ENCODE measurements at regions not wholly inside any gene's neighbourhood (a gene's known extent, or its start where the extent isn't known, plus 50 kb on each side); places are given as distances from the start of the nearest gene placed in this dataset.

GRCh38 chr19:31908496-31909225, 436.7 kb upstream of the ZNF507 start:
- no peaks in the 10 kb centered on the region for H3K9me3 ChIP-seq
- no peak for TF ChIP-seq CTCF (IDR thresholded peaks at IDR 0.05)
- TF ChIP-seq POLR2A (IDR thresholded peaks at IDR 0.05) = no peak
- no peak for TF ChIP-seq POLR2AphosphoS5 (IDR thresholded peaks at IDR 0.05; ENCODE audit: insufficient read depth in 1 of 2, low read depth in 1 of 2)
- no peak for DNase-seq (ENCODE audit: extremely low spot score in 2 of 2)
- intact Hi-C loops (cut with DNase I) = no loop called here
- H3K36me3 ChIP-seq = no peaks in the 10 kb centered on the region
- peaks cover 12% of the 10 kb centered on the region for H3K4me1 ChIP-seq
- H3K27me3 ChIP-seq = no peaks in the 10 kb centered on the region
- no peak overlapping the region for H3K4me3 ChIP-seq
- no peak overlapping the region for H3K27ac ChIP-seq

- no peaks in the 10 kb centered on the region for H3K27me3 ChIP-seq
- peaks cover 12% of the 10 kb centered on the region for H3K4me1 ChIP-seq
- intact Hi-C loops (cut with DNase I) = no loop called here
- no peak overlapping the region for H3K4me3 ChIP-seq
- no peak overlapping the region for H3K27ac ChIP-seq
- H3K36me3 ChIP-seq = no peaks in the 10 kb centered on the region
- TF ChIP-seq POLR2AphosphoS5 (IDR thresholded peaks at IDR 0.05; ENCODE audit: insufficient read depth in 1 of 2, low read depth in 1 of 2) (no peak), POLR2A (IDR thresholded peaks at IDR 0.05) (no peak), CTCF (IDR thresholded peaks at IDR 0.05) (no peak)
- no peak for DNase-seq (ENCODE audit: extremely low spot score in 2 of 2)
- no peaks in the 10 kb centered on the region for H3K9me3 ChIP-seq
Measured at GRCh38 chr19:31910224-31910623, 435.2 kb upstream of the ZNF507 start.

- H3K27ac ChIP-seq = no peak overlapping the region
- TF ChIP-seq CTCF (IDR thresholded peaks at IDR 0.05) (no peak), POLR2A (IDR thresholded peaks at IDR 0.05) (no peak), POLR2AphosphoS5 (IDR thresholded peaks at IDR 0.05; ENCODE audit: insufficient read depth in 1 of 2, low read depth in 1 of 2) (no peak)
- no peak for DNase-seq (ENCODE audit: extremely low spot score in 2 of 2)
Measured at GRCh38 chr19:31911577-31911976, 433.8 kb upstream of the ZNF507 start.

GRCh38 chr19:31913103-31913661, 432.2 kb upstream of the ZNF507 start:
- intact Hi-C loops (cut with DNase I) = no loop called here
- no peak overlapping the region for H3K27ac ChIP-seq
- no peaks in the 10 kb centered on the region for H3K4me1 ChIP-seq
- DNase-seq (ENCODE audit: extremely low spot score in 2 of 2) = no peak
- H3K9me3 ChIP-seq = no peaks in the 10 kb centered on the region
- TF ChIP-seq POLR2AphosphoS5 (IDR thresholded peaks at IDR 0.05; ENCODE audit: insufficient read depth in 1 of 2, low read depth in 1 of 2) (no peak), POLR2A (IDR thresholded peaks at IDR 0.05) (no peak), CTCF (IDR thresholded peaks at IDR 0.05) (no peak)
- no peak overlapping the region for H3K4me3 ChIP-seq
- H3K27me3 ChIP-seq = no peaks in the 10 kb centered on the region
- H3K36me3 ChIP-seq = no peaks in the 10 kb centered on the region

More at GRCh38 chr19:31911577-31911976, 433.8 kb upstream of the ZNF507 start:
- no peak overlapping the region for H3K4me3 ChIP-seq
- intact Hi-C loops (cut with DNase I) = no loop called here
- H3K27me3 ChIP-seq = no peaks in the 10 kb centered on the region
- H3K36me3 ChIP-seq = no peaks in the 10 kb centered on the region
- H3K4me1 ChIP-seq = peaks cover 2% of the 10 kb centered on the region
- H3K9me3 ChIP-seq = no peaks in the 10 kb centered on the region

- H3K36me3 ChIP-seq = no peaks in the 10 kb centered on the region
- H3K4me1 ChIP-seq = no peaks in the 10 kb centered on the region
- no peaks in the 10 kb centered on the region for H3K9me3 ChIP-seq
- intact Hi-C loops (cut with DNase I) = no loop called here
- no peaks in the 10 kb centered on the region for H3K27me3 ChIP-seq
- TF ChIP-seq CTCF (IDR thresholded peaks at IDR 0.05) = no peak
- no peak for TF ChIP-seq POLR2AphosphoS5 (IDR thresholded peaks at IDR 0.05; ENCODE audit: insufficient read depth in 1 of 2, low read depth in 1 of 2)
- TF ChIP-seq POLR2A (IDR thresholded peaks at IDR 0.05) = no peak
- no peak overlapping the region for H3K27ac ChIP-seq
- no peak for DNase-seq (ENCODE audit: extremely low spot score in 2 of 2)
- no peak overlapping the region for H3K4me3 ChIP-seq
Measured at GRCh38 chr19:31930401-31930800, 415.0 kb upstream of the ZNF507 start.
